ENCODE measurements at regions not wholly inside any gene's neighbourhood (a gene's known extent, or its start where the extent isn't known, plus 50 kb on each side); places are given as distances from the start of the nearest gene placed in this dataset.
"Not testable (repeated sequence)": the region's sequence is repeated elsewhere in the genome, so short reads cannot be mapped to it uniquely, and the experiment has no call there.

GRCh38 chr14:49250109-49250508 is 336.1 kb downstream of the RPS29 start:
- TF ChIP-seq CTCF (IDR thresholded peaks at IDR 0.05), result no peak
- H3K36me3 Mint-ChIP-seq, result no peaks in the 10 kb centered on the region
- H2AFZ ChIP-seq (ENCODE audit: insufficient read depth, low read depth, low read length, poor library complexity, severe bottlenecking), result no peak overlapping the region
- H3K4me1 ChIP-seq (ENCODE audit: control insufficient read depth in 1 of 2, insufficient read depth in 2 of 2, low read length in 2 of 2), result no peaks in the 10 kb centered on the region
- no peaks in the 10 kb centered on the region for H4K20me1 ChIP-seq (ENCODE audit: insufficient read depth, low read length)
- DNase-seq, result no peak
- no peak overlapping the region for H3K27ac Mint-ChIP-seq
- no peaks in the 10 kb centered on the region for H3K27me3 ChIP-seq (ENCODE audit: control insufficient read depth in 2 of 2, insufficient read depth in 2 of 2, low read length in 2 of 2)
- H3K36me3 ChIP-seq (replicated peaks in 1 of 2; ENCODE audit: control insufficient read depth in 1 of 2, insufficient read depth in 2 of 2, low read length in 2 of 2), result no peaks in the 10 kb centered on the region
- intact Hi-C loops (cut with micrococcal nuclease), result no loop called here
- peaks cover 0 to 9% of the 10 kb centered on the region in 2 donors for H3K9me3 ChIP-seq (replicated peaks in 1 of 2; ENCODE audit: control insufficient read depth in 1 of 2, insufficient read depth in 1 of 2, low read length in 2 of 2)
- H3K9me3 Mint-ChIP-seq, result peaks cover 2 to 12% (median 8%) of the 10 kb centered on the region in 7 donors
- no peak overlapping the region for H3K4me3 ChIP-seq (replicated peaks in 1 of 3; ENCODE audit: low read depth in 2 of 3, low read length in 3 of 3)
- peaks cover 0 to 3% (median 0%) of the 10 kb centered on the region in 3 donors for H3K27me3 Mint-ChIP-seq (ENCODE audit: low read depth in 3 of 3)
- H3K4me1 Mint-ChIP-seq, result no peaks in the 10 kb centered on the region
- no peak overlapping the region for H3K4me3 Mint-ChIP-seq
- H3K9ac ChIP-seq (ENCODE audit: insufficient read depth, low read length, poor library complexity, severe bottlenecking), result no peak overlapping the region
- no peaks in the 10 kb centered on the region for H3K79me2 ChIP-seq (ENCODE audit: insufficient read depth, low read length)
- 78% methylated on average over 3 of the region's 4 CpGs for WGBS (ENCODE audit: insufficient coverage)
- no peak overlapping the region for H3K27ac ChIP-seq (ENCODE audit: low read depth in 1 of 2, low read length in 2 of 2)
- H3K4me2 ChIP-seq (replicated peaks; ENCODE audit: extremely low read depth, low read length, poor library complexity, severe bottlenecking), result no peak overlapping the region

GRCh38 chr14:49249022-49249421 is 337.2 kb downstream of the RPS29 start:
- no peak for TF ChIP-seq CTCF (IDR thresholded peaks at IDR 0.05)
- Histone ChIP-seq H3K27me3 (ENCODE audit: control insufficient read depth in 2 of 2, insufficient read depth in 2 of 2, low read length in 2 of 2) (no peaks in the 10 kb centered on the region), H2AFZ (ENCODE audit: insufficient read depth, low read depth, low read length, poor library complexity, severe bottlenecking) (no peak overlapping the region), H3K9me3 (replicated peaks in 1 of 2; ENCODE audit: control insufficient read depth in 1 of 2, insufficient read depth in 1 of 2, low read length in 2 of 2) (peaks cover 4 to 16% of the 10 kb centered on the region in 2 donors), H3K4me2 (replicated peaks; ENCODE audit: extremely low read depth, low read length, poor library complexity, severe bottlenecking) (no peak overlapping the region), H3K27ac (ENCODE audit: low read depth in 1 of 2, low read length in 2 of 2) (no peak overlapping the region), H3K36me3 (replicated peaks in 1 of 2; ENCODE audit: control insufficient read depth in 1 of 2, insufficient read depth in 2 of 2, low read length in 2 of 2) (no peaks in the 10 kb centered on the region), H4K20me1 (ENCODE audit: insufficient read depth, low read length) (no peaks in the 10 kb centered on the region), H3K9ac (ENCODE audit: insufficient read depth, low read length, poor library complexity, severe bottlenecking) (no peak overlapping the region), H3K4me1 (ENCODE audit: control insufficient read depth in 1 of 2, insufficient read depth in 2 of 2, low read length in 2 of 2) (no peaks in the 10 kb centered on the region), H3K79me2 (ENCODE audit: insufficient read depth, low read length) (no peaks in the 10 kb centered on the region), H3K4me3 (replicated peaks in 1 of 3; ENCODE audit: low read depth in 2 of 3, low read length in 3 of 3) (no peak overlapping the region)
- Mint-ChIP-seq H3K9me3 (peaks cover 2 to 18% (median 11%) of the 10 kb centered on the region in 7 donors), H3K4me1 (no peaks in the 10 kb centered on the region), H3K36me3 (no peaks in the 10 kb centered on the region), H3K4me3 (no peak overlapping the region), H3K27me3 (ENCODE audit: low read depth in 3 of 3) (peaks cover 0 to 3% (median 0%) of the 10 kb centered on the region in 3 donors), H3K27ac (no peak overlapping the region)
- intact Hi-C loops (cut with micrococcal nuclease), result no loop called here
- no peak for DNase-seq

- H3K4me3 ChIP-seq (replicated peaks in 1 of 3; ENCODE audit: low read depth in 2 of 3, low read length in 3 of 3); H3K9ac ChIP-seq (ENCODE audit: insufficient read depth, low read length, poor library complexity, severe bottlenecking); H3K4me1 Mint-ChIP-seq; H2AFZ ChIP-seq (ENCODE audit: insufficient read depth, low read depth, low read length, poor library complexity, severe bottlenecking); H3K27me3 ChIP-seq (ENCODE audit: control insufficient read depth in 2 of 2, insufficient read depth in 2 of 2, low read length in 2 of 2); H3K36me3 ChIP-seq (replicated peaks in 1 of 2; ENCODE audit: control insufficient read depth in 1 of 2, insufficient read depth in 2 of 2, low read length in 2 of 2); H3K36me3 Mint-ChIP-seq; intact Hi-C loops (cut with micrococcal nuclease); H3K27ac ChIP-seq (ENCODE audit: low read depth in 1 of 2, low read length in 2 of 2); DNase-seq; H3K79me2 ChIP-seq (ENCODE audit: insufficient read depth, low read length); H3K27ac Mint-ChIP-seq; H3K4me2 ChIP-seq (replicated peaks; ENCODE audit: extremely low read depth, low read length, poor library complexity, severe bottlenecking); H3K4me1 ChIP-seq (ENCODE audit: control insufficient read depth in 1 of 2, insufficient read depth in 2 of 2, low read length in 2 of 2); H4K20me1 ChIP-seq (ENCODE audit: insufficient read depth, low read length); H3K4me3 Mint-ChIP-seq; H3K27me3 Mint-ChIP-seq (ENCODE audit: low read depth in 3 of 3): not testable (repeated sequence)
- 97% methylated on average over 3 of the region's 5 CpGs for WGBS (ENCODE audit: insufficient coverage)
- H3K9me3 Mint-ChIP-seq, result peaks cover 0 to 20% (median 8%) of the 10 kb centered on the region in 7 donors
- peaks cover 17 to 29% of the 10 kb centered on the region in 2 donors for H3K9me3 ChIP-seq (replicated peaks in 1 of 2; ENCODE audit: control insufficient read depth in 1 of 2, insufficient read depth in 1 of 2, low read length in 2 of 2)
These were observed 342.4 kb downstream of the RPS29 start for GRCh38 chr14:49243777-49244176.
